ENCODE measurements at regions not wholly inside any gene's neighbourhood (a gene's known extent, or its start where the extent isn't known, plus 50 kb on each side); places are given as distances from the start of the nearest gene placed in this dataset.
"Not testable (repeated sequence)": the region's sequence is repeated elsewhere in the genome, so short reads cannot be mapped to it uniquely, and the experiment has no call there.

- no peaks in the 10 kb centered on the region for H3K4me1 ChIP-seq
- no peaks in the 10 kb centered on the region for H3K36me3 ChIP-seq
- no peak overlapping the region for H3K4me3 ChIP-seq
- no peaks in the 10 kb centered on the region for H3K27me3 ChIP-seq
- no peak overlapping the region for H3K27ac ChIP-seq
- DNase-seq, result no peak
- 0 out of 2 replicates have a peak, but pooled peaks cover 4% of the 10 kb centered on the region for H3K9me3 ChIP-seq (replicated peaks)
These were observed 467.9 kb downstream of the SIPA1L2 start for GRCh38 chr1:232162001-232162400.

GRCh38 chr1:232158558-232158957 lies 471.4 kb downstream of the SIPA1L2 start:
- not testable (repeated sequence) for DNase-seq; H3K36me3 ChIP-seq; H3K27ac ChIP-seq; H3K27me3 ChIP-seq; H3K4me1 ChIP-seq; H3K4me3 ChIP-seq; H3K9me3 ChIP-seq (replicated peaks)

GRCh38 chr1:232156070-232156469 lies 473.9 kb downstream of the SIPA1L2 start:
- not testable (repeated sequence) for H3K27ac ChIP-seq; DNase-seq; H3K27me3 ChIP-seq; H3K4me3 ChIP-seq; H3K9me3 ChIP-seq (replicated peaks); H3K4me1 ChIP-seq; H3K36me3 ChIP-seq

- Histone ChIP-seq H3K4me3 (no peak overlapping the region), H3K9me3 (replicated peaks) (0 out of 2 replicates have a peak, but pooled peaks cover 3% of the 10 kb centered on the region), H3K4me1 (peaks cover 10% of the 10 kb centered on the region; the same call in 1 of the 2 replicates), H3K27me3 (no peaks in the 10 kb centered on the region), H3K36me3 (no peaks in the 10 kb centered on the region), H3K27ac (no peak overlapping the region)
- no peak for DNase-seq
These were observed 476.3 kb downstream of the SIPA1L2 start for GRCh38 chr1:232153652-232154051.

- H3K4me1 ChIP-seq, result peaks cover 14% of the 10 kb centered on the region; the same call in 1 of the 2 replicates
These were observed 479.0 kb downstream of the SIPA1L2 start for GRCh38 chr1:232150770-232151548.

GRCh38 chr1:232149287-232150201 lies 480.4 kb downstream of the SIPA1L2 start:
- Histone ChIP-seq H3K27ac (peak overlapping the region; percentile 40; the same call in 1 of the 2 replicates), H3K4me1 (peaks cover 14% of the 10 kb centered on the region; the same call in 1 of the 2 replicates), H3K9me3 (replicated peaks) (no peaks in the 10 kb centered on the region), H3K27me3 (no peaks in the 10 kb centered on the region), H3K36me3 (no peaks in the 10 kb centered on the region), H3K4me3 (no peak overlapping the region)
- peak; percentile 39 to 58 for DNase-seq

More at GRCh38 chr1:232150770-232151548, 479.0 kb downstream of the SIPA1L2 start:
- Histone ChIP-seq H3K4me3 (no peak overlapping the region), H3K27ac (no peak overlapping the region), H3K9me3 (replicated peaks) (no peaks in the 10 kb centered on the region), H3K36me3 (no peaks in the 10 kb centered on the region), H3K27me3 (no peaks in the 10 kb centered on the region)
- no peak for DNase-seq

GRCh38 chr1:232147215-232147614 lies 482.7 kb downstream of the SIPA1L2 start:
- Histone ChIP-seq H3K4me1 (peaks cover 29% of the 10 kb centered on the region), H3K36me3 (no peaks in the 10 kb centered on the region), H3K9me3 (replicated peaks) (no peaks in the 10 kb centered on the region), H3K27me3 (no peaks in the 10 kb centered on the region), H3K4me3 (no peak overlapping the region), H3K27ac (no peak overlapping the region)
- DNase-seq, result no peak

GRCh38 chr1:232146514-232146913 lies 483.4 kb downstream of the SIPA1L2 start:
- H3K4me1 ChIP-seq, result peaks cover 30% of the 10 kb centered on the region
- H3K27ac ChIP-seq, result no peak overlapping the region
- H3K4me3 ChIP-seq, result no peak overlapping the region
- no peak for DNase-seq
- no peaks in the 10 kb centered on the region for H3K27me3 ChIP-seq
- H3K9me3 ChIP-seq (replicated peaks), result no peaks in the 10 kb centered on the region
- no peaks in the 10 kb centered on the region for H3K36me3 ChIP-seq

- peaks cover 1% of the 10 kb centered on the region; the same call in 1 of the 2 replicates for H3K9me3 ChIP-seq (replicated peaks)
- H3K4me1 ChIP-seq, result peaks cover 30% of the 10 kb centered on the region
- no peaks in the 10 kb centered on the region for H3K27me3 ChIP-seq
- H3K27ac ChIP-seq, result no peak overlapping the region
- H3K4me3 ChIP-seq, result no peak overlapping the region
- no peak for DNase-seq
- H3K36me3 ChIP-seq, result no peaks in the 10 kb centered on the region
These were observed 484.2 kb downstream of the SIPA1L2 start for GRCh38 chr1:232145768-232146167.

- H3K27me3 ChIP-seq, result no peaks in the 10 kb centered on the region
- peaks cover 26% of the 10 kb centered on the region for H3K4me1 ChIP-seq
- no peak overlapping the region for H3K27ac ChIP-seq
- peaks cover 2% of the 10 kb centered on the region; the same call in 1 of the 2 replicates for H3K9me3 ChIP-seq (replicated peaks)
- DNase-seq, result no peak
- no peaks in the 10 kb centered on the region for H3K36me3 ChIP-seq
- no peak overlapping the region for H3K4me3 ChIP-seq
These were observed 485.2 kb downstream of the SIPA1L2 start for GRCh38 chr1:232144696-232145230.

GRCh38 chr1:232143315-232143886 lies 486.5 kb downstream of the SIPA1L2 start:
- no peaks in the 10 kb centered on the region for H3K36me3 ChIP-seq
- DNase-seq, result no peak
- H3K4me1 ChIP-seq, result peaks cover 17% of the 10 kb centered on the region
- no peak overlapping the region for H3K4me3 ChIP-seq
- no peaks in the 10 kb centered on the region for H3K27me3 ChIP-seq
- H3K9me3 ChIP-seq (replicated peaks), result peaks cover 2% of the 10 kb centered on the region; the same call in 1 of the 2 replicates
- peak overlapping the region; percentile 55 for H3K27ac ChIP-seq

GRCh38 chr1:232142403-232143314 lies 487.3 kb downstream of the SIPA1L2 start:
- no peaks in the 10 kb centered on the region for H3K27me3 ChIP-seq
- DNase-seq, result peak; percentile 46 to 53
- H3K36me3 ChIP-seq, result no peaks in the 10 kb centered on the region
- peaks cover 15% of the 10 kb centered on the region for H3K4me1 ChIP-seq
- peaks cover 2% of the 10 kb centered on the region; the same call in 1 of the 2 replicates for H3K9me3 ChIP-seq (replicated peaks)
- H3K27ac ChIP-seq, result peak overlapping the region; percentile 55
- no peak overlapping the region for H3K4me3 ChIP-seq

- not testable (repeated sequence) for H3K9me3 ChIP-seq (replicated peaks); H3K4me3 ChIP-seq; H3K27ac ChIP-seq; DNase-seq; H3K36me3 ChIP-seq; H3K27me3 ChIP-seq
- H3K4me1 ChIP-seq, result peaks cover 15% of the 10 kb centered on the region
These were observed 488.8 kb downstream of the SIPA1L2 start for GRCh38 chr1:232141167-232141448.

All from SJCRH30 (cell line).